Breast epithelium (tissue), 3 donors: ENCODE measurements at regions not wholly inside any gene's neighbourhood (a gene's known extent, or its start where the extent isn't known, plus 50 kb on each side); places are given as distances from the start of the nearest gene placed in this dataset.

Experiments
- CTCF ChIP-seq, 3 donors: fragments of 450-650 bp; IDR thresholded peaks; one replicate each; pipeline ENCODE4 v1.5.1; 2016 to 2017; ENCODE audit warnings: antibody characterized with exemption in 3 of 3, mild to moderate bottlenecking in 3 of 3, moderate library complexity in 3 of 3
- POLR2A ChIP-seq: fragments of 450-650 bp; IDR thresholded peaks from one replicate; pipeline ENCODE4 v1.6.1; 2016; ENCODE audit warnings: antibody characterized with exemption, mild to moderate bottlenecking, moderate library complexity
- POLR2AphosphoS5 ChIP-seq, 3 donors: sonication (generic); formaldehyde crosslinking; IDR thresholded peaks; one replicate each; pipeline ENCODE4 v1.6.1; 2017; ENCODE audit warnings: antibody characterized with exemption in 3 of 3

GRCh38 chr18:43904209-43904837, 627.0 kb upstream of the SYT4 start:
- TF ChIP-seq CTCF (IDR thresholded peaks at IDR 0.05) = no peak
- no peak for TF ChIP-seq POLR2A
- no peak for TF ChIP-seq POLR2AphosphoS5 (IDR thresholded peaks at IDR 0.05)
